GM12865 (cell line): ENCODE measurements at regions not wholly inside any gene's neighbourhood (a gene's known extent, or its start where the extent isn't known, plus 50 kb on each side); places are given as distances from the start of the nearest gene placed in this dataset.
"Not testable (repeated sequence)": the region's sequence is repeated elsewhere in the genome, so short reads cannot be mapped to it uniquely, and the experiment has no call there.

ENCODE experiments used
- DNase-seq: peaks from one replicate; pipeline ENCODE4 v3.0.0; 2010; ENCODE audit warnings: low read depth
- H3K4me3 ChIP-seq: 2 replicates; pipeline ENCODE4 v1.5.1; 2011; ENCODE audit warnings: mild to moderate bottlenecking, low read depth, low read length, control low read depth
- TF ChIP-seq, protein P1 (sequence below): IDR thresholded peaks from 2 replicates; pipeline ENCODE4 v1.5.1; 2011; ENCODE audit warnings: low read length, control low read depth, low read depth, inconsistent platforms; ENCODE audit not compliant: insufficient read depth; ENCODE audit errors: missing control alignments

DNA sequence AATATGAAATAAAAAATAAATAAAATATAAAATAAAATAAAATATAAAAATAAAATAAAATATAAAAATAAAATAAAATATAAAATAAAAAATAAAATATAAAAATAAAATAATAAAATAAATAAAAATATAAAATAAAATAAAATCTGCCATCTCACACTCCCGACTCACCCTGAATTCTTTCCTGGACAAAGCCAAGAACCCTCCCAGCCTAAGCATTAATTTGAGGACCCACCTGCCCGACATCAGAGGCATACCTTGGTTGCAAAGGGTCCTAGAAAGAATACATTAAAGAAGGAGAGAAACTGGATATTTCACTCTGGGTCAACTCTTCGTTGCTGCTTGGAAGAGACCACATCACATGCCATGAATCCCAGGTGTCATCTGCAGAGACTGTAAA lies 138.3 kb downstream of the CRLF2 start:
- no peak for DNase-seq
- TF ChIP-seq, protein P1, sequence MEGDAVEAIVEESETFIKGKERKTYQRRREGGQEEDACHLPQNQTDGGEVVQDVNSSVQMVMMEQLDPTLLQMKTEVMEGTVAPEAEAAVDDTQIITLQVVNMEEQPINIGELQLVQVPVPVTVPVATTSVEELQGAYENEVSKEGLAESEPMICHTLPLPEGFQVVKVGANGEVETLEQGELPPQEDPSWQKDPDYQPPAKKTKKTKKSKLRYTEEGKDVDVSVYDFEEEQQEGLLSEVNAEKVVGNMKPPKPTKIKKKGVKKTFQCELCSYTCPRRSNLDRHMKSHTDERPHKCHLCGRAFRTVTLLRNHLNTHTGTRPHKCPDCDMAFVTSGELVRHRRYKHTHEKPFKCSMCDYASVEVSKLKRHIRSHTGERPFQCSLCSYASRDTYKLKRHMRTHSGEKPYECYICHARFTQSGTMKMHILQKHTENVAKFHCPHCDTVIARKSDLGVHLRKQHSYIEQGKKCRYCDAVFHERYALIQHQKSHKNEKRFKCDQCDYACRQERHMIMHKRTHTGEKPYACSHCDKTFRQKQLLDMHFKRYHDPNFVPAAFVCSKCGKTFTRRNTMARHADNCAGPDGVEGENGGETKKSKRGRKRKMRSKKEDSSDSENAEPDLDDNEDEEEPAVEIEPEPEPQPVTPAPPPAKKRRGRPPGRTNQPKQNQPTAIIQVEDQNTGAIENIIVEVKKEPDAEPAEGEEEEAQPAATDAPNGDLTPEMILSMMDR: no peak
- no peak overlapping the region for H3K4me3 ChIP-seq

DNA sequence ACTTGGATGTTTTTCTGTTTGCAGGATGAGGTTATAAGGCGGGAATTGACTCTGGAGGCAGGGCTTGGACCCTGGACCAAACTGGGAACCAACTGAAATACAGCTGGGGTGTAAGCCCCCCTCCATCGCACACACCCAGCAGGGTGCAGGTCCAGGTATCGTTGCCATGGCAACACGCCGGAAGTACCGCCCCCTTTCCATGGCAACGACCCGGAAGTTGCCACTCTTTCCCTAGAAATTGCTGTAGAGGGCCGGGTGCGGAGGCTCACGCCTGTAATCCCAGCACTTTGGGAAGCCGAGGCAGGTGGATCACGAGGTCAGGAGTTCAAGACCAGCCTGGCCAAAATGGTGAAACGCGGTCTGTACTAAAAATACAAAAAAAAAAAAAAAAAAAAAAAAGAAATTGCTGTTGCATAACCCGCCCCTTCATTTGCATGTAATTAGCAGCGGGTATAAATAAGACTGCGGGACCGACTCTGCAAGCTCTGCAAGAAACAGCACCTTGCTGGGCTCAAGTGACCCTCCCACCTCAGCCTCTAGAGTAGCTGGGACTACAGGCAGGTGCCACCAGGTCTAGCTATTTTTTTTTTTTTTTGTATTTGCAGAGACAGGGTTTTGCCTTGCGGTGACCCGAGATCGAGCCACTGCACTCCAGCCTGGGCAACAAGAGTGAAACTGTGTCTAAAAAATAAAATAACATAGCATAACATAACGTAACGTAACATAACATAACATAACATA lies 139.6 kb downstream of the CRLF2 start:
- no peak overlapping the region for H3K4me3 ChIP-seq
- TF ChIP-seq, protein P1: no peak
- no peak for DNase-seq

DNA sequence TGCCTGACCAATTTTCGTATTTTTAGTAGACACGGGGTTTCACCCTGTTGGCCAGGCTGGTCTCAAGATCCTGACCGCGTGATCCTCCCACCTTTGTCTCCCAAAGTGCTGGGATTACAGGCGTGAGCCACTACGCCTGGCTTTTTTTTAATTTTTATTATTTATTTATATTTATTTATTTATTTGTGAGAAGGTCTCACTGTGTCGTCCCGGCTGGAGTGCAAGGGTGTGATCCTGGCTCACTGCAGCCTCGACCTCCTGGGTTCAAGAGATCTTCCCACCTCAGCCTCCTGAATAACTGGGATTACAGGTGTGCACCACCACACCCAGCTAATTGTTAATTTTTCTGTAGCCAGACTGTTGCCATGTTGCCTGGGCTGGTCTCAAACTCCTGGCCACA lies 141.1 kb downstream of the CRLF2 start:
- TF ChIP-seq, protein P1: no peak
- no peak overlapping the region for H3K4me3 ChIP-seq
- DNase-seq: no peak

DNA sequence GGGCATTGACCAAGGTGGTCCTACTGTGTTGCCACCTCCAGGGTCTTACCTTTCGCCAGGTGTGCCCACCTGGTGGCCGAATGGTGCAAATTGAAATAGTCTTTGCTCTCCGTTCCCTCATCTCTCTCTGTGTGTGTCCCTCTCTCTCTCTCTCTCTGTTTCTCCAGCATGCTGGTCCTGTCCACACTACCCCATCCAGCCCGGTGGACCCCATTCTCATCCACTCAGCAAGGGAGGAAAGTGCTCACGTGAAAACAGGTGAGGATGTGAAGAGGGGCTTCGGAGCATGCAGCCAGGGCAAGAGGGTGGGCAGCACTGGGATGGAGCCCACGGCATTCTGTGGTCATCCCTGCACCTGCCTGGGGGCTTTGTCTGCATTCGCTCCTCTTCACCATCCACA lies 150.1 kb downstream of the CRLF2 start:
- no peak for DNase-seq
- TF ChIP-seq, protein P1: no peak
- H3K4me3 ChIP-seq: no peak overlapping the region

DNA sequence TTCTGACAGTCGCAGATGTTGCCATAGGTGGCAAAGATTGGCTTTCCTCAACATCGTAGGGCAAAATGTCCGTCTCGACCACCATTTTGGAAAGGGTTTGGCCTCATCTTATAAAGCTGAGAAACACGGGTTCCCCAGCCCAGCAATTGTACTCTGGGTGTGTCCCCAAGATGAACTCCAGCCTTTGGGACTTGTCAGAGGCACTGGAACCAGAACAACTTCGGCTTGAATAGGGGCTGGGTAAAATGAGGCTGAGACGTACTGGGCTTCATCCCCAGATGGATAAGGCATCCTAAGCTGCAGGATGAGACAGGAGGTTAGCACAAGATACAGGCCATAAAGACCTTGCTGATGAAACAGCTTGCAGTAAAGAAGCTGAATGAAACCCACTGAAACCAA lies 151.9 kb downstream of the CRLF2 start:
- no peak overlapping the region for H3K4me3 ChIP-seq
- no peak for DNase-seq
- TF ChIP-seq, protein P1: no peak

DNA sequence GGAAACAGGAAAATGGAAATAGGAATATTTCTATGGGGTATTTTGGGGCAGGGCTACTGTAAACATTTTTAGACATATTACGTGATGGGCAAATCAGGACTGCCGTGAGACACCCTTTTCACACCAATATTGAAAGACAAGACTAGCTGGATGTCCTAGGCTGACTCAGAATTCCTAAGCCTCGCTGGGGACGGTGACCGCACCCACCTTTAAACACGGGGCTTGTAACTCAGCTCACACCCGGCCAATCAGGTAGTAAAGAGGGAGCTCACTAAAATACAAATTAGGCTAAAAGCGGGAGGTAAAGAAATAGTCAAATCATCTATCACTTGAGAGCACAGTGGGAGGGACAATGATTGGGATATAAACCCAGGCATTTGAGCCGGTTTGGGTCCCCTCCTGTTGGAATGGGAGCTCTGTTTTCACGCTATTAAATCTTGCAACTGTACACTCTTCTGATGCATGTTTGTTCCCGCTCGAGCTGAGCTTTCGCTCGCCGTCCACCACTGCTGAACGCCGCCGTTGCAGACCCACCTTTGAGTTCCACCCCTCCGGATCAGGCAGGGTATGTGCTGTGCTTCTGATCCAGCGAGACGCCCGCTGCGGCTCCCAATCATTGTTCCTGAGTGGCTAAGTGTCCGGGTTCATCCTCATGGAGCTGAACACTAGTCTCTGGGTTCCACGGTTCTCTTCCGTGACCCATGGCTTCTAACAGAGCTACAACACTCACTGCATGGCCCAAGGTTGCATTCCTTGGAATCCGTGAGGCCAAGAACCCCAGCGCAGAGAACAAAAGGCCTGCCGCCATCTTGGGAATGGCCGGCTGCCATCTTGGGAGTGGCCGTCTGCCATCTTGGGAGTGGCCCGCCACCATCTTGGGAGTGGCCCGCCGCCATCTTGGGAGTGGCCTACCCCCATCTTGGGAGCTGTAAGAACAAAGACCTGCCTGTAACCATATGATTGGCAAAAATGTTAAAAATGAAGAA lies 152.6 kb downstream of the CRLF2 start:
- no peak for DNase-seq
- TF ChIP-seq, protein P1: no peak
- H3K4me3 ChIP-seq: no peak overlapping the region

DNA sequence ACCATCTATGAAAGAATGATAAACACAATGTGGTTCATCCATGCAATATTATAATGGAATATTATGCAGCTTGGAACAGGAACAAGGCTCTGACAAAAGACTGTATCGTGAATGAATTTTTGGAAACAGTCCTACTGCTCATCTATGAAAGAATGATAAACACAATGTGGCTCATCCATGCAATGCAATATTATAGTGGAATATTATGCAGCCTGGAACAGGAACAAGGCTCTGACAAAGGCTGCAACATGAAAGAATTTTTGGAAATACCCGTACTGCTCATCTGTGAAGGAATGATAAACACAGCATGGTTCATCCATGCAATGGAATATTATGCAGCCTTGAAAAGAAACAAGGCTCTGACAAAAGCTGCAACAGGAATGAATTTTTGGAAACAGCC lies 158.8 kb downstream of the CRLF2 start:
- not testable (repeated sequence) for H3K4me3 ChIP-seq, DNase-seq
